Natural killer cell (primary cell): ENCODE measurements at regions not wholly inside any gene's neighbourhood (a gene's known extent, or its start where the extent isn't known, plus 50 kb on each side); places are given as distances from the start of the nearest gene placed in this dataset.

Source experiments
- ATAC-seq, 3 donors: fragments of 150-1000 bp in 2 of 3; fragments of 200-7000 bp in 1 of 3; cut with Tn5 transposase; 1 replicate in 1 of 3; 2 replicates in 2 of 3; pipeline ENCODE4 v1.10.0; 2021; ENCODE audit warnings: mild to moderate bottlenecking in 2 of 3, moderate library complexity in 2 of 3
- DNase-seq, 2 donors: peaks; one replicate each; pipeline versions ENCODE4 v3.0.0 to v3.0.0-alpha.2; 2013 to 2021; ENCODE audit warnings: mixed read lengths in 1 of 2
- H3K27ac ChIP-seq: one replicate; pipeline ENCODE4 v1.5.1; 2013; ENCODE audit warnings: mild to moderate bottlenecking, low read length
- H3K27me3 ChIP-seq: one replicate; pipeline ENCODE4 v1.6.1; 2013; ENCODE audit warnings: low read length; ENCODE audit not compliant: control insufficient read depth, insufficient read depth
- H3K36me3 ChIP-seq: one replicate; pipeline ENCODE4 v1.6.1; 2013; ENCODE audit warnings: low read length; ENCODE audit not compliant: control insufficient read depth, insufficient read depth
- H3K4me1 ChIP-seq: one replicate; pipeline ENCODE4 v1.6.1; 2013; ENCODE audit warnings: low read length; ENCODE audit not compliant: control insufficient read depth, insufficient read depth
- H3K4me3 ChIP-seq: one replicate; pipeline ENCODE4 v1.5.1; 2013; ENCODE audit warnings: low read length
- H3K9me3 ChIP-seq: one replicate; pipeline ENCODE4 v1.6.1; 2013; ENCODE audit warnings: low read length; ENCODE audit not compliant: control insufficient read depth, insufficient read depth
- H3K27ac Mint-ChIP-seq, 2 donors: one replicate each; pipeline ENCODE4 v1.8.0; 2022; ENCODE audit warnings: mild to moderate bottlenecking in 2 of 2, mixed read lengths in 2 of 2, moderate library complexity in 1 of 2
- H3K27me3 Mint-ChIP-seq, 2 donors: one replicate each; pipeline ENCODE4 v1.8.0; 2022; ENCODE audit warnings: low read depth in 2 of 2, mixed read lengths in 2 of 2
- H3K36me3 Mint-ChIP-seq: one replicate; pipeline ENCODE4 v1.8.0; 2022; ENCODE audit warnings: mixed read lengths
- H3K4me1 Mint-ChIP-seq, 2 donors: one replicate each; pipeline ENCODE4 v1.8.0; 2022; ENCODE audit warnings: mixed read lengths in 2 of 2
- H3K4me3 Mint-ChIP-seq: one replicate; pipeline ENCODE4 v1.8.0; 2022; ENCODE audit warnings: mild to moderate bottlenecking, moderate library complexity, mixed read lengths
- H3K9me3 Mint-ChIP-seq, 2 donors: one replicate each; pipeline ENCODE4 v1.8.0; 2022; ENCODE audit warnings: mixed read lengths in 2 of 2
- CTCF ChIP-seq: fragments of 200-600 bp; IDR thresholded peaks from one replicate; pipeline ENCODE4 v1.8.0; 2022; ENCODE audit warnings: antibody characterized with exemption
- WGBS: methylation state at CpG from one replicate; pipeline ENCODE4 v1.1.7; 2013; ENCODE audit warnings: missing lambda C conversion rate; ENCODE audit not compliant: insufficient coverage; 5-methylcytosine and 5-hydroxymethylcytosine counted together
- intact Hi-C: fragments of 100-400 bp; cut with micrococcal nuclease; formaldehyde crosslinking; loops from one replicate; pipeline ENCODE4 v1.14.2; 2022

- Mint-ChIP-seq H3K27me3 (peaks cover 26 to 51% of the 10 kb centered on the region in 2 donors), H3K4me3 (no peak overlapping the region), H3K9me3 (no peaks in the 10 kb centered on the region), H3K27ac (no peak overlapping the region), H3K36me3 (no peaks in the 10 kb centered on the region), H3K4me1 (peaks cover 17 to 18% of the 10 kb centered on the region in 2 donors)
- Histone ChIP-seq H3K36me3 (no peaks in the 10 kb centered on the region), H3K4me3 (no peak overlapping the region), H3K4me1 (peaks cover 14% of the 10 kb centered on the region), H3K27ac (no peak overlapping the region), H3K27me3 (peaks cover 2% of the 10 kb centered on the region), H3K9me3 (no peaks in the 10 kb centered on the region)
- no peak for TF ChIP-seq CTCF
- DNase-seq: no peak
- intact Hi-C loops: no loop called here
- ATAC-seq: no peak
- 80% methylated on average over 5 of the region's 5 CpGs for WGBS
Measured at GRCh38 chr6:87918461-87918941, 129.1 kb upstream of the SPACA1 start.

GRCh38 chr6:87917886-87918285 is 129.8 kb upstream of the SPACA1 start:
- Histone ChIP-seq H3K27ac (no peak overlapping the region), H3K4me3 (no peak overlapping the region), H3K4me1 (peaks cover 8% of the 10 kb centered on the region), H3K36me3 (no peaks in the 10 kb centered on the region), H3K27me3 (peaks cover 2% of the 10 kb centered on the region), H3K9me3 (no peaks in the 10 kb centered on the region)
- Mint-ChIP-seq H3K36me3 (no peaks in the 10 kb centered on the region), H3K27me3 (peaks cover 30 to 52% of the 10 kb centered on the region in 2 donors), H3K4me3 (no peak overlapping the region), H3K4me1 (peaks cover 11 to 12% of the 10 kb centered on the region in 2 donors), H3K9me3 (no peaks in the 10 kb centered on the region), H3K27ac (no peak overlapping the region)
- WGBS: 93% methylated on average over 1 of the region's 1 CpG
- no peak for TF ChIP-seq CTCF
- DNase-seq (no peak), ATAC-seq (no peak)
- intact Hi-C loops: no loop called here

GRCh38 chr6:87916446-87916845 is 131.2 kb upstream of the SPACA1 start:
- Histone ChIP-seq H3K27me3 (peaks cover 9% of the 10 kb centered on the region), H3K27ac (no peak overlapping the region), H3K4me3 (no peak overlapping the region), H3K9me3 (no peaks in the 10 kb centered on the region), H3K36me3 (no peaks in the 10 kb centered on the region), H3K4me1 (no peaks in the 10 kb centered on the region)
- H3K36me3 Mint-ChIP-seq: peaks cover 7% of the 10 kb centered on the region
- H3K9me3 Mint-ChIP-seq: no peaks in the 10 kb centered on the region
- H3K4me1 Mint-ChIP-seq: no peaks in the 10 kb centered on the region
- H3K4me3 Mint-ChIP-seq: no peak overlapping the region
- ATAC-seq (no peak), DNase-seq (no peak)
- TF ChIP-seq CTCF: no peak
- H3K27ac Mint-ChIP-seq: no peak overlapping the region
- H3K27me3 Mint-ChIP-seq: peaks cover 38 to 62% of the 10 kb centered on the region in 2 donors
- 100% methylated on average over 1 of the region's 1 CpG for WGBS
- intact Hi-C loops: no loop called here
